K562 (cell line): ENCODE measurements at regions not wholly inside any gene's neighbourhood (a gene's known extent, or its start where the extent isn't known, plus 50 kb on each side); places are given as distances from the start of the nearest gene placed in this dataset.
A peak's percentile ranks its signal among the peaks of the same experiment; 100 is the strongest.

Experiments
- BRF1 ChIP-seq: IDR thresholded peaks from 3 replicates; pipeline ENCODE4 v1.6.1; 2011; ENCODE audit warnings: borderline replicate concordance, mild to moderate bottlenecking; ENCODE audit not compliant: insufficient read length; ENCODE audit errors: extremely low read depth
- CREB1 ChIP-seq, 2 experiments: sonication (generic) in 1 of 2; formaldehyde crosslinking in 1 of 2; IDR thresholded peaks; 2 replicates each; pipeline versions ENCODE4 v1.6.1 to v1.8.0; 2012 to 2022; ENCODE audit warnings: inconsistent platforms in 1 of 2, mild to moderate bottlenecking in 1 of 2, missing genetic modification reagents in 1 of 2, moderate library complexity in 1 of 2
- DMBX1 ChIP-seq: fragments of 250-450 bp; sonication (Bioruptor Pico); IDR thresholded peaks from 2 replicates; pipeline ENCODE4 v1.8.0; 2022; ENCODE audit warnings: inconsistent platforms, mild to moderate bottlenecking, moderate library complexity, borderline replicate concordance
- ETS2 ChIP-seq: IDR thresholded peaks from 2 replicates; pipeline ENCODE4 v1.6.1; 2016; ENCODE audit warnings: borderline replicate concordance, missing genetic modification characterization, mild to moderate bottlenecking, moderate library complexity, missing compliant biosample characterization; ENCODE audit not compliant: poor library complexity, severe bottlenecking
- KDM2B ChIP-seq: fragments of 250-450 bp; sonication (Bioruptor Pico); IDR thresholded peaks from 2 replicates; pipeline ENCODE4 v1.8.0; 2021; ENCODE audit warnings: mild to moderate bottlenecking, moderate library complexity
- NCOA4 ChIP-seq: fragments of 450-650 bp; IDR thresholded peaks from 2 replicates; pipeline ENCODE4 v1.6.1; 2018; ENCODE audit warnings: mild to moderate bottlenecking; ENCODE audit not compliant: partially characterized antibody
- POLR3A ChIP-seq: IDR thresholded peaks from 2 replicates; pipeline ENCODE4 v1.6.1; 2011; ENCODE audit warnings: borderline replicate concordance, mild to moderate bottlenecking, moderate library complexity; ENCODE audit not compliant: insufficient read length, insufficient read depth; ENCODE audit errors: extremely low read depth
- PPARD ChIP-seq: fragments of 250-450 bp; sonication (Bioruptor Pico); IDR thresholded peaks from 2 replicates; pipeline ENCODE4 v1.8.0; 2022; ENCODE audit warnings: inconsistent platforms, mild to moderate bottlenecking, moderate library complexity
- SETDB1 ChIP-seq: IDR thresholded peaks from one replicate; pipeline ENCODE4 v1.6.1; 2012; ENCODE audit warnings: low read length, control low read depth, inconsistent platforms
- SMC3 ChIP-seq: conservative IDR thresholded peaks from 2 replicates; pipeline ENCODE4 v1.6.1; 2011; ENCODE audit warnings: low read depth, low read length, improper control_type of control experiment; ENCODE audit not compliant: insufficient read depth
- SRSF7 ChIP-seq: fragments of 200-400 bp; formaldehyde crosslinking; optimal IDR thresholded peaks from 2 replicates; pipeline ENCODE3; 2017; ENCODE audit warnings: mild to moderate bottlenecking, low read depth, low read length
- STAG1 ChIP-seq: sonication (generic); formaldehyde crosslinking; IDR thresholded peaks from 2 replicates; pipeline ENCODE4 v1.5.0; 2020; ENCODE audit warnings: missing genetic modification reagents, borderline replicate concordance
- ZBTB9 ChIP-seq: fragments of 450-650 bp; formaldehyde crosslinking; IDR thresholded peaks from 2 replicates; pipeline ENCODE4 v1.4.0; 2020; ENCODE audit warnings: mild to moderate bottlenecking, moderate library complexity
- ZNF586 ChIP-seq: fragments of 450-650 bp; formaldehyde crosslinking; conservative IDR thresholded peaks from 2 replicates; pipeline ENCODE4 v1.4.0; 2020; ENCODE audit warnings: mild to moderate bottlenecking, moderate library complexity
- TF ChIP-seq, protein P1 (sequence below), 2 experiments: fragments of 450-650 bp; IDR thresholded peaks; 2 replicates each; pipeline ENCODE4 v1.6.1; 2016; ENCODE audit warnings: mild to moderate bottlenecking in 2 of 2, borderline replicate concordance in 1 of 2, low read depth in 1 of 2, moderate library complexity in 1 of 2

DNA sequence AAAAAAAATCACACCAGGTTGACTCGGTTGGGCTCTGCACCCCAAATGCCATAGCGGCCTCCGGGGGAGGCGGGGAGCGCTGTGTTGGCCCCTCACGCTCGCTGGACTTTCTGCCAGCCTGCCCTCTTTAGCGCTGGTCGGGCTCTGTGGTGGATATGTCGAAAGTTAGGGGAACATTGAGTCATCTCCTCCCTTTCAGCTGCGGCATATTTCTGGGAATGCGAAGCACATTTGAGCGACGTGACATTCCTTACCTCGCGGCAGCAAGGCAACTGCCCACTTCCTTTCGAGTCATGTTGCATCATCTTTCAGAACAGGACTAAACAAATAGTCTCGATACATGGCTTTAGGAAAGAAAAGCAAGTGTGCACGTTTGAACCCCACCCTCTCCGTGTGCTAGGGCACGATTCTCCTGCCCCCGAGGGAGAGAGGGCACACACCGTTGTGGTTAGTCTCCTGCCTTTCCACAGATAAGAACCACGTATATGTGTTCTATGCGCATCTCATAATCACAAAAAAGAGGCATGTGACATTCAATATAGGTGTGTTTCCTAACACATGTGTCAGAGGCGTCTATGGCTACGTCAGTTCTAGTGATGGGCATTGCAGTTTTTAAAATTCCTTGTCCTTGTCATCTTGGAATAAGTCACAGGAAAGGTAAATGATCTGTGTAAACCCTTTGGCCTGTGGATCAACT, 105.9 kb upstream of the SLC45A1 start (continued):
- no peak for TF ChIP-seq CREB1 (IDR thresholded peaks at IDR 0.05)
- TF ChIP-seq CREB1 (CRISPR knock-in tag; IDR thresholded peaks at IDR 0.05) = no peak
- TF ChIP-seq PPARD (CRISPR knock-in tag) = no peak
- no peak for TF ChIP-seq SRSF7
- TF ChIP-seq BRF1 = no peak
- no peak for TF ChIP-seq NCOA4
- no peak for TF ChIP-seq ZNF586 (CRISPR knock-in tag)
- 0 out of 2 replicates have a peak, but pooled peaks have one; percentile 63 for TF ChIP-seq ZBTB9 (CRISPR knock-in tag)
- no peak for TF ChIP-seq ETS2 (tag)
- peak; percentile 75; the same call in 1 of the 2 replicates for TF ChIP-seq DMBX1
- TF ChIP-seq STAG1 = no peak
- TF ChIP-seq SMC3 = no peak
- no peak for TF ChIP-seq KDM2B (CRISPR knock-in tag)
- no peak for TF ChIP-seq SETDB1
- TF ChIP-seq, protein P1, sequence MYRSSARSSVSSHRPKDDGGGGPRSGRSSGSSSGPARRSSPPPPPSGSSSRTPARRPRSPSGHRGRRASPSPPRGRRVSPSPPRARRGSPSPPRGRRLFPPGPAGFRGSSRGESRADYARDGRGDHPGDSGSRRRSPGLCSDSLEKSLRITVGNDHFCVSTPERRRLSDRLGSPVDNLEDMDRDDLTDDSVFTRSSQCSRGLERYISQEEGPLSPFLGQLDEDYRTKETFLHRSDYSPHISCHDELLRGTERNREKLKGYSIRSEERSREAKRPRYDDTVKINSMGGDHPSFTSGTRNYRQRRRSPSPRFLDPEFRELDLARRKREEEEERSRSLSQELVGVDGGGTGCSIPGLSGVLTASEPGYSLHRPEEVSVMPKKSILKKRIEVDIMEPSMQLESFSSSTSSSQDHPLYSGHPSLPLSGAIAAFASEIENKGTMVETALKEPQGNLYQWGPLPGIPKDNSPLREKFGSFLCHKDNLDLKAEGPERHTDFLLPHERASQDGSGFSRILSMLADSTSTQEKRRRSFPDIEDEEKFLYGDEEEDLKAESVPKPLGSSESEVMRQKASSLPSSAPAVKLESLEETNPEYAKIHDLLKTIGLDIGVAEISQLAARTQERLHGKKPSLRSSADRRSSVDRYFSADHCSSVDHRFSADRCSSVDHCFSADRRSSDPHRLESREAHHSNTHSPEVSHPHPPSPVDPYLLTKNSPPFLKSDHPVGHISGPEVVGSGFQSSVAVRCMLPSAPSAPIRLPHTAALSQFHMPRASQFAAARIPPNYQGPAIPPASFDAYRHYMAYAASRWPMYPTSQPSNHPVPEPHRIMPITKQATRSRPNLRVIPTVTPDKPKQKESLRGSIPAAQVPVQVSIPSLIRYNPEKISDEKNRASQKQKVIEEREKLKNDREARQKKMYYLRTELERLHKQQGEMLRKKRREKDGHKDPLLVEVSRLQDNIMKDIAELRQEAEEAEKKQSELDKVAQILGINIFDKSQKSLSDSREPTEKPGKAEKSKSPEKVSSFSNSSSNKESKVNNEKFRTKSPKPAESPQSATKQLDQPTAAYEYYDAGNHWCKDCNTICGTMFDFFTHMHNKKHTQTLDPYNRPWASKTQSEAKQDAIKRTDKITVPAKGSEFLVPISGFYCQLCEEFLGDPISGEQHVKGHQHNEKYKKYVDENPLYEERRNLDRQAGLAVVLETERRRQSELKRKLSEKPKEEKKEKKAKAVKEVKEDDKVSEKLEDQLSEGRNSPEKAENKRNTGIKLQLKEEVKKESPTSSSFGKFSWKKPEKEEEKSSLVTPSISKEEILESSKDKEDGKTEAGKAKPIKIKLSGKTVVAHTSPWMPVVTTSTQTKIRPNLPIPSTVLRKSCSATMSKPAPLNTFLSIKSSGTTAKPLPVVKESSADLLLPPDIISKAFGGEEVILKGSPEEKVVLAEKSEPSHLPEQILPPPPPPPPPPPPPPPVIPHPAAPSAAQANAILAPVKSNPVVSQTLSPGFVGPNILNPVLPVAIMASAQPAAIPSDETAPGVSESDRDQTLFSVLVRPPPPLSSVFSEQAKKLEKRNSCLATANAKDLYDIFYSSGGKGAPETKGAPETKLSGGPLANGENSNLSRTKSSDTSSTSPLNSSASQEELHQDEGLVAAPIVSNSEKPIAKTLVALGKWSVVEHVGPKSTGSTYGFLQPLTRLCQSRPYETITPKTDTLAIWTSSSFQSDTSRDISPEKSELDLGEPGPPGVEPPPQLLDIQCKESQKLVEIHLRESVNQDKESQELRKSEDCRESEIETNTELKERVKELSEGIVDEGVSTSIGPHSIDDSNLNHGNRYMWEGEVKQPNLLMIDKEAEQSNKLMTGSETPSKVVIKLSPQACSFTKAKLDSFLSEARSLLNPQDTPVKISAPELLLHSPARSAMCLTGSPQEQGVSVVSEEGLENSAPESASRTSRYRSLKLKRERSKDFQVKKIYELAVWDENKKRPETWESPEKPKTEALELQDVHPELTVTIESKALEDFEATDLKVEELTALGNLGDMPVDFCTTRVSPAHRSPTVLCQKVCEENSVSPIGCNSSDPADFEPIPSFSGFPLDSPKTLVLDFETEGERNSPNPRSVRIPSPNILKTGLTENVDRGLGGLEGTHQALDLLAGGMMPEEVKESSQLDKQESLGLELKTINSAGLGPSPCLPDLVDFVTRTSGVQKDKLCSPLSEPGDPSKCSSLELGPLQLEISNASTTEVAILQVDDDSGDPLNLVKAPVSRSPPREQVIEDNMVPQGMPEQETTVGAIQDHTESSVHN (IDR thresholded peaks at IDR 0.05; ENCODE audit: borderline replicate concordance in 1 of 2, low read depth in 1 of 2) = peak in 1 of 2 experiments; percentile 92; a peak in 2 of 4 replicates
- TF ChIP-seq POLR3A = no peak
